Choroid plexus epithelial cell (primary cell): ENCODE measurements at regions not wholly inside any gene's neighbourhood (a gene's known extent, or its start where the extent isn't known, plus 50 kb on each side); places are given as distances from the start of the nearest gene placed in this dataset.
"Not testable (repeated sequence)": the region's sequence is repeated elsewhere in the genome, so short reads cannot be mapped to it uniquely, and the experiment has no call there.

ENCODE experiments used
- DNase-seq: peaks from one replicate; pipeline ENCODE4 v3.0.0-alpha.2; 2010; ENCODE audit warnings: low read depth
- H3K4me3 ChIP-seq: 2 replicates; pipeline ENCODE4 v1.5.1; 2011; ENCODE audit warnings: low read depth, mild to moderate bottlenecking, control low read depth, low read length, moderate library complexity
- CTCF ChIP-seq: conservative IDR thresholded peaks from 2 replicates; pipeline ENCODE4 v1.5.1; 2011; ENCODE audit warnings: low read depth, mild to moderate bottlenecking, control low read depth, inconsistent platforms, low read length, moderate library complexity

- no peak overlapping the region for H3K4me3 ChIP-seq
- DNase-seq = no peak
- TF ChIP-seq CTCF = no peak
Measured at GRCh38 chr14:70269582-70269981, 80.8 kb upstream of the SLC8A3 start.

- no peak for DNase-seq
- H3K4me3 ChIP-seq = no peak overlapping the region
- TF ChIP-seq CTCF = no peak
Measured at GRCh38 chr14:70268760-70269159, 80.0 kb upstream of the SLC8A3 start.

GRCh38 chr14:70266157-70266556 lies 77.4 kb upstream of the SLC8A3 start:
- no peak for DNase-seq
- TF ChIP-seq CTCF = no peak
- H3K4me3 ChIP-seq = no peak overlapping the region

GRCh38 chr14:70265422-70265821 lies 76.7 kb upstream of the SLC8A3 start:
- TF ChIP-seq CTCF = no peak
- no peak overlapping the region for H3K4me3 ChIP-seq
- DNase-seq = no peak

- no peak for TF ChIP-seq CTCF
- DNase-seq = no peak
- no peak overlapping the region for H3K4me3 ChIP-seq
Measured at GRCh38 chr14:70259420-70259819, 70.7 kb upstream of the SLC8A3 start.

- no peak overlapping the region for H3K4me3 ChIP-seq
- DNase-seq = no peak
- TF ChIP-seq CTCF = peak; percentile 21
Measured at GRCh38 chr14:70257526-70257925, 68.8 kb upstream of the SLC8A3 start.

GRCh38 chr14:70256601-70257000 lies 67.8 kb upstream of the SLC8A3 start:
- no peak for TF ChIP-seq CTCF
- DNase-seq = no peak
- H3K4me3 ChIP-seq = no peak overlapping the region

- peak; percentile 4 for DNase-seq
- H3K4me3 ChIP-seq = not testable (repeated sequence)
Measured at GRCh38 chr14:70255071-70256057, 66.6 kb upstream of the SLC8A3 start.
